GM23338 (cell line): ENCODE measurements at regions not wholly inside any gene's neighbourhood (a gene's known extent, or its start where the extent isn't known, plus 50 kb on each side); places are given as distances from the start of the nearest gene placed in this dataset.

ENCODE experiments used
- ATAC-seq: fragments of 200-7000 bp; cut with Tn5 transposase; 3 replicates; pipeline ENCODE4 v1.9.1; 2020
- DNase-seq: peaks from one replicate; pipeline ENCODE4 v3.0.0-alpha.2; 2015; ENCODE audit warnings: low spot score
- H2AFZ ChIP-seq: fragments of 200-600 bp; sonication (generic); 2 replicates; pipeline ENCODE4 v1.8.0; 2016; ENCODE audit warnings: antibody characterized with exemption, mild to moderate bottlenecking, moderate library complexity
- H3F3A ChIP-seq: fragments of 200-600 bp; sonication (generic); replicated peaks from 2 replicates; pipeline ENCODE4 v1.8.0; 2017; ENCODE audit warnings: antibody characterized with exemption, mixed run types, low read depth
- H3K27ac ChIP-seq: fragments of 200-600 bp; sonication (generic); 2 replicates; pipeline ENCODE4 v1.6.1; 2016; ENCODE audit warnings: low read depth
- H3K27me3 ChIP-seq: fragments of 200-600 bp; sonication (generic); 2 replicates; pipeline ENCODE4 v1.8.0; 2016; ENCODE audit warnings: mild to moderate bottlenecking, mixed run types, moderate library complexity; ENCODE audit not compliant: insufficient read depth
- H3K36me3 ChIP-seq: fragments of 200-600 bp; sonication (generic); 2 replicates; pipeline ENCODE4 v1.8.0; 2016; ENCODE audit warnings: mild to moderate bottlenecking; ENCODE audit not compliant: insufficient read depth
- H3K4me1 ChIP-seq: fragments of 200-600 bp; sonication (generic); 2 replicates; pipeline ENCODE4 v1.8.0; 2016; ENCODE audit warnings: mild to moderate bottlenecking, moderate library complexity; ENCODE audit not compliant: insufficient read depth
- H3K4me2 ChIP-seq: fragments of 200-600 bp; sonication (generic); 2 replicates; pipeline ENCODE4 v1.7.1; 2017; ENCODE audit warnings: mixed run types
- H3K4me3 ChIP-seq: fragments of 200-600 bp; sonication (generic); 2 replicates; pipeline ENCODE4 v1.6.1; 2016; ENCODE audit warnings: mixed run types
- H3K79me2 ChIP-seq: fragments of 200-600 bp; sonication (generic); replicated peaks from 2 replicates; pipeline ENCODE4 v1.8.0; 2017; ENCODE audit warnings: mild to moderate bottlenecking; ENCODE audit not compliant: insufficient read depth
- H3K9me2 ChIP-seq: fragments of 200-600 bp; sonication (generic); 2 replicates; pipeline ENCODE4 v1.8.0; 2017; ENCODE audit not compliant: insufficient read depth
- H4K20me1 ChIP-seq: fragments of 200-600 bp; sonication (generic); replicated peaks from 2 replicates; pipeline ENCODE4 v1.8.0; 2017; ENCODE audit warnings: mild to moderate bottlenecking; ENCODE audit not compliant: insufficient read depth
- H3K27ac Mint-ChIP-seq: 2 replicates; pipeline ENCODE4 v1.8.0; 2020; ENCODE audit warnings: inconsistent platforms, mild to moderate bottlenecking, moderate library complexity, mixed read lengths
- H3K27me3 Mint-ChIP-seq: 3 replicates; pipeline ENCODE4 v1.8.0; 2022; ENCODE audit warnings: low read depth, mild to moderate bottlenecking, moderate library complexity, mixed read lengths, inconsistent platforms; ENCODE audit not compliant: insufficient read depth, poor library complexity
- H3K36me3 Mint-ChIP-seq: 3 replicates; pipeline ENCODE4 v1.8.0; 2021; ENCODE audit warnings: low read depth, mild to moderate bottlenecking, inconsistent platforms, moderate library complexity, mixed read lengths
- H3K4me1 Mint-ChIP-seq: 3 replicates; pipeline ENCODE4 v1.8.0; 2020; ENCODE audit warnings: mild to moderate bottlenecking, inconsistent platforms, mixed read lengths
- H3K4me3 Mint-ChIP-seq: 3 replicates; pipeline ENCODE4 v1.8.0; 2021; ENCODE audit warnings: moderate library complexity, mild to moderate bottlenecking, inconsistent platforms, mixed read lengths
- H3K9me3 Mint-ChIP-seq: 3 replicates; pipeline ENCODE4 v1.8.0; 2020; ENCODE audit warnings: moderate library complexity, mild to moderate bottlenecking, inconsistent platforms, mixed read lengths
- JUNB ChIP-seq: IDR thresholded peaks from one replicate; pipeline ENCODE4 v1.6.1; 2016; ENCODE audit warnings: antibody characterized with exemption; ENCODE audit not compliant: unreplicated experiment
- NANOG ChIP-seq: IDR thresholded peaks from 2 replicates; pipeline ENCODE4 v1.6.1; 2016; ENCODE audit warnings: antibody characterized with exemption, borderline replicate concordance
- POLR2AphosphoS5 ChIP-seq: IDR thresholded peaks from 2 replicates; pipeline ENCODE4 v1.6.1; 2016; ENCODE audit warnings: antibody characterized with exemption, low read depth
- STAT1 ChIP-seq: IDR thresholded peaks from one replicate; pipeline ENCODE4 v1.6.1; 2016; ENCODE audit warnings: antibody characterized with exemption; ENCODE audit not compliant: unreplicated experiment
- ZNF114 ChIP-seq: fragments of 250-450 bp; sonication (Bioruptor Pico); IDR thresholded peaks from 2 replicates; pipeline ENCODE4 v1.5.0; 2020; ENCODE audit warnings: mild to moderate bottlenecking, moderate library complexity
- ZNF331 ChIP-seq: fragments of 250-450 bp; sonication (Bioruptor Pico); IDR thresholded peaks from 2 replicates; pipeline ENCODE4 v1.5.0; 2020; ENCODE audit warnings: low read depth, mild to moderate bottlenecking, moderate library complexity
- TF ChIP-seq, protein P1 (sequence below): IDR thresholded peaks from one replicate; pipeline ENCODE4 v1.6.1; 2018; ENCODE audit warnings: antibody characterized with exemption; ENCODE audit not compliant: unreplicated experiment
- TF ChIP-seq, protein P2 (sequence below), 2 experiments: fragments of 200-600 bp in 1 of 2; sonication (generic) in 1 of 2; conservative IDR thresholded peaks; 2 replicates each; pipeline versions ENCODE4 v1.5.1 to v1.6.1; 2016 to 2017; ENCODE audit warnings: antibody characterized with exemption in 2 of 2, low read depth in 2 of 2, mild to moderate bottlenecking in 2 of 2, moderate library complexity in 1 of 2
- TF ChIP-seq, protein P3 (sequence below): IDR thresholded peaks from 2 replicates; pipeline ENCODE4 v1.6.1; 2016; ENCODE audit warnings: antibody characterized with exemption

DNA sequence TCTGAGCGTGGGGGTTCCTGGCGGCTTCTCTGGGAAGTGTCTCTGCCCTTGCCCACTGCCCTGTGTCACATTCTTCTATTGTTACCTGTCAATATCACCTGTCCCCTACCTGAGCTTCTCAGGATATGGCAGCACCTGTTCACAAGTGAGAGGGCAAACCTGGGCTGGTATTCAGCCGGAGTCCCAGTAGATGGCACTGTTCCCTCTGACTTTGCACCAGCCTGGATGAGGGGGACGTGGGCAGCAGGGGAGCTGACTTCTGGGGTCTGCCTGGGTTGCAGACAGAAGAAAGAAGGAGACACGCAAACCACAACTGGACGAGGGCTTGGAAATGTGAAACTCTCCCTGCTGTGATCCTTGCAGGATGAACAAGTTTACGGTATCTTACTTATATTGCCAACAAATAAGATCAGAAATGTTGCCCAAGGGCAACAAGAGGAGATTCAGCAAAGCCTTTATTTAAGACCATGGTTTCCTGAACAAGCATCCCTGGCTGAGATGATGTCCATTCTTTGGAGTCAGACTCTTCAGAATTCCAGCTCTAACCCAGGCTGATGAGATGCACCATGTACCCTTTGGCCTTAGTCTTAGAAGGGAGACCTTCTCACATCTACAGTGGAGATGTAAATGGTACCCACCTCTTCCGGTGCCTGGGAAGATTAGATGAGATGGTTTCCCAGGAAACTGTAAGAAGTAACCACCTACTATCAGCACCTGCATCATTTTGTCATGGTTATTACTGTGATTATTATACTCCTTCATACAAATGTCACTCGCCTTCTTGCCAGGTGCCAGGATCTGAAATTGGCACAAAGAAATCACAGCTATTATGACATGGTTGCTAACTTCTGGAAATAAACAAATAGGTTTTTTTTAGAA, 400.0 kb upstream of the CDH4 start:
- TF ChIP-seq, protein P1, sequence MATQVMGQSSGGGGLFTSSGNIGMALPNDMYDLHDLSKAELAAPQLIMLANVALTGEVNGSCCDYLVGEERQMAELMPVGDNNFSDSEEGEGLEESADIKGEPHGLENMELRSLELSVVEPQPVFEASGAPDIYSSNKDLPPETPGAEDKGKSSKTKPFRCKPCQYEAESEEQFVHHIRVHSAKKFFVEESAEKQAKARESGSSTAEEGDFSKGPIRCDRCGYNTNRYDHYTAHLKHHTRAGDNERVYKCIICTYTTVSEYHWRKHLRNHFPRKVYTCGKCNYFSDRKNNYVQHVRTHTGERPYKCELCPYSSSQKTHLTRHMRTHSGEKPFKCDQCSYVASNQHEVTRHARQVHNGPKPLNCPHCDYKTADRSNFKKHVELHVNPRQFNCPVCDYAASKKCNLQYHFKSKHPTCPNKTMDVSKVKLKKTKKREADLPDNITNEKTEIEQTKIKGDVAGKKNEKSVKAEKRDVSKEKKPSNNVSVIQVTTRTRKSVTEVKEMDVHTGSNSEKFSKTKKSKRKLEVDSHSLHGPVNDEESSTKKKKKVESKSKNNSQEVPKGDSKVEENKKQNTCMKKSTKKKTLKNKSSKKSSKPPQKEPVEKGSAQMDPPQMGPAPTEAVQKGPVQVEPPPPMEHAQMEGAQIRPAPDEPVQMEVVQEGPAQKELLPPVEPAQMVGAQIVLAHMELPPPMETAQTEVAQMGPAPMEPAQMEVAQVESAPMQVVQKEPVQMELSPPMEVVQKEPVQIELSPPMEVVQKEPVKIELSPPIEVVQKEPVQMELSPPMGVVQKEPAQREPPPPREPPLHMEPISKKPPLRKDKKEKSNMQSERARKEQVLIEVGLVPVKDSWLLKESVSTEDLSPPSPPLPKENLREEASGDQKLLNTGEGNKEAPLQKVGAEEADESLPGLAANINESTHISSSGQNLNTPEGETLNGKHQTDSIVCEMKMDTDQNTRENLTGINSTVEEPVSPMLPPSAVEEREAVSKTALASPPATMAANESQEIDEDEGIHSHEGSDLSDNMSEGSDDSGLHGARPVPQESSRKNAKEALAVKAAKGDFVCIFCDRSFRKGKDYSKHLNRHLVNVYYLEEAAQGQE, result no peak
- TF ChIP-seq, protein P2, sequence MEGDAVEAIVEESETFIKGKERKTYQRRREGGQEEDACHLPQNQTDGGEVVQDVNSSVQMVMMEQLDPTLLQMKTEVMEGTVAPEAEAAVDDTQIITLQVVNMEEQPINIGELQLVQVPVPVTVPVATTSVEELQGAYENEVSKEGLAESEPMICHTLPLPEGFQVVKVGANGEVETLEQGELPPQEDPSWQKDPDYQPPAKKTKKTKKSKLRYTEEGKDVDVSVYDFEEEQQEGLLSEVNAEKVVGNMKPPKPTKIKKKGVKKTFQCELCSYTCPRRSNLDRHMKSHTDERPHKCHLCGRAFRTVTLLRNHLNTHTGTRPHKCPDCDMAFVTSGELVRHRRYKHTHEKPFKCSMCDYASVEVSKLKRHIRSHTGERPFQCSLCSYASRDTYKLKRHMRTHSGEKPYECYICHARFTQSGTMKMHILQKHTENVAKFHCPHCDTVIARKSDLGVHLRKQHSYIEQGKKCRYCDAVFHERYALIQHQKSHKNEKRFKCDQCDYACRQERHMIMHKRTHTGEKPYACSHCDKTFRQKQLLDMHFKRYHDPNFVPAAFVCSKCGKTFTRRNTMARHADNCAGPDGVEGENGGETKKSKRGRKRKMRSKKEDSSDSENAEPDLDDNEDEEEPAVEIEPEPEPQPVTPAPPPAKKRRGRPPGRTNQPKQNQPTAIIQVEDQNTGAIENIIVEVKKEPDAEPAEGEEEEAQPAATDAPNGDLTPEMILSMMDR (conservative IDR thresholded peaks at IDR 0.05; ENCODE audit: low read depth in 2 of 2), result peak; percentile 63 to 78
- TF ChIP-seq ZNF331 (CRISPR knock-in tag) (no peak), JUNB (no peak), NANOG (no peak), POLR2AphosphoS5 (no peak), STAT1 (no peak), ZNF114 (CRISPR knock-in tag) (no peak)
- TF ChIP-seq, protein P3, sequence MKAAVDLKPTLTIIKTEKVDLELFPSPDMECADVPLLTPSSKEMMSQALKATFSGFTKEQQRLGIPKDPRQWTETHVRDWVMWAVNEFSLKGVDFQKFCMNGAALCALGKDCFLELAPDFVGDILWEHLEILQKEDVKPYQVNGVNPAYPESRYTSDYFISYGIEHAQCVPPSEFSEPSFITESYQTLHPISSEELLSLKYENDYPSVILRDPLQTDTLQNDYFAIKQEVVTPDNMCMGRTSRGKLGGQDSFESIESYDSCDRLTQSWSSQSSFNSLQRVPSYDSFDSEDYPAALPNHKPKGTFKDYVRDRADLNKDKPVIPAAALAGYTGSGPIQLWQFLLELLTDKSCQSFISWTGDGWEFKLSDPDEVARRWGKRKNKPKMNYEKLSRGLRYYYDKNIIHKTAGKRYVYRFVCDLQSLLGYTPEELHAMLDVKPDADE, result no peak
- ATAC-seq, result peak; percentile 98
- no peak overlapping the region for H3K4me3 Mint-ChIP-seq
- H2AFZ ChIP-seq, result no peak overlapping the region
- DNase-seq, result peak; percentile 68
- H3K36me3 ChIP-seq, result no peaks in the 10 kb centered on the region
- peaks cover 7% of the 10 kb centered on the region; the same call in 2 of the 3 replicates for H3K9me3 Mint-ChIP-seq
- no peak overlapping the region for H3K27ac ChIP-seq
- H3K27me3 ChIP-seq, result no peaks in the 10 kb centered on the region
- H3K4me3 ChIP-seq, result no peak overlapping the region
- H3K4me1 Mint-ChIP-seq, result no peaks in the 10 kb centered on the region
- H3K27ac Mint-ChIP-seq, result no peak overlapping the region
- no peaks in the 10 kb centered on the region for H4K20me1 ChIP-seq
- H3F3A ChIP-seq, result no peaks in the 10 kb centered on the region
- no peaks in the 10 kb centered on the region for H3K9me2 ChIP-seq
- no peaks in the 10 kb centered on the region for H3K4me1 ChIP-seq
- H3K27me3 Mint-ChIP-seq, result peaks cover 8% of the 10 kb centered on the region
- no peaks in the 10 kb centered on the region for H3K79me2 ChIP-seq
- H3K36me3 Mint-ChIP-seq, result peaks cover 3% of the 10 kb centered on the region; the same call in 1 of the 3 replicates
- H3K4me2 ChIP-seq, result no peak overlapping the region
